ENCODE measurements at regions not wholly inside any gene's neighbourhood (a gene's known extent, or its start where the extent isn't known, plus 50 kb on each side); places are given as distances from the start of the nearest gene placed in this dataset.
A peak's percentile ranks its signal among the peaks of the same experiment; 100 is the strongest.

GRCh38 chr21:31445137-31445536 lies 101.1 kb upstream of the TIAM1 start:
- Histone ChIP-seq H4K20me1 (ENCODE audit: control insufficient read depth, insufficient read depth) (no peaks in the 10 kb centered on the region), H3K4me3 (no peak overlapping the region), H2AFZ (ENCODE audit: control insufficient read depth, low read depth, low read length) (no peak overlapping the region), H3K27ac (ENCODE audit: control insufficient read depth, insufficient read depth) (no peak overlapping the region), H3K27me3 (replicated peaks in 1 of 2; ENCODE audit: control insufficient read depth in 2 of 2, insufficient read depth in 2 of 2, low read length in 1 of 2) (no peaks in the 10 kb centered on the region), H3K9ac (ENCODE audit: control insufficient read depth, insufficient read depth, low read length) (no peak overlapping the region), H3K79me2 (ENCODE audit: control insufficient read depth, insufficient read depth, low read length) (no peaks in the 10 kb centered on the region), H3K4me2 (ENCODE audit: control insufficient read depth, insufficient read depth) (no peak overlapping the region), H3K9me3 (replicated peaks; ENCODE audit: control insufficient read depth, insufficient read depth, low read length) (no peaks in the 10 kb centered on the region; the same call in 2 of the 3 replicates), H3K4me1 (ENCODE audit: control insufficient read depth, insufficient read depth, low read length) (no peaks in the 10 kb centered on the region), H3K36me3 (ENCODE audit: control insufficient read depth in 2 of 2, insufficient read depth in 2 of 2, low read length in 1 of 2) (no peaks in the 10 kb centered on the region)
- intact Hi-C loops (cut with micrococcal nuclease; ENCODE audit: unreplicated experiment) (no loop called here), in situ Hi-C loops (cut with MboI) (no loop called here)
- ChIA-PET SMC1A (ENCODE audit: uncharacterized antibody, unreplicated experiment) (no interaction called here), CTCF (no interaction called here), RAD21 (ENCODE audit: unreplicated experiment) (no interaction called here), POLR2A (no interaction called here)
- WGBS (ENCODE audit: insufficient coverage, insufficient replicate concordance, low lambda C conversion rate, missing lambda C conversion rate) = 42% methylated on average over 4 of the region's 4 CpGs
- ATAC-seq (no peak), FAIRE-seq (no peak), DNase-seq (ENCODE audit: low read depth, low spot score) (no peak)
- TSS peak; percentile 46 for BruUV-seq (replicated peaks)
- TF ChIP-seq PAX8 (IDR thresholded peaks at IDR 0.05) (no peak), SMARCA5 (IDR thresholded peaks at IDR 0.05) (no peak), KAT2A (conservative IDR thresholded peaks at IDR 0.05; ENCODE audit: control insufficient read depth, low read depth, low read length) (no peak), NRF1 (conservative IDR thresholded peaks at IDR 0.05; ENCODE audit: low read depth, low read length) (no peak), MEF2B (IDR thresholded peaks at IDR 0.05; ENCODE audit: partially characterized antibody, poor library complexity, severe bottlenecking) (no peak), ATF3 (IDR thresholded peaks at IDR 0.05; ENCODE audit: borderline replicate concordance, extremely low read depth, low read depth, low read length) (no peak), FOXK2 (IDR thresholded peaks at IDR 0.05) (no peak), CEBPZ (IDR thresholded peaks at IDR 0.05; ENCODE audit: low read depth, low read length) (no peak)
